ENCODE measurements at regions not wholly inside any gene's neighbourhood (a gene's known extent, or its start where the extent isn't known, plus 50 kb on each side); places are given as distances from the start of the nearest gene placed in this dataset.
"Not testable (repeated sequence)": the region's sequence is repeated elsewhere in the genome, so short reads cannot be mapped to it uniquely, and the experiment has no call there.

DNA sequence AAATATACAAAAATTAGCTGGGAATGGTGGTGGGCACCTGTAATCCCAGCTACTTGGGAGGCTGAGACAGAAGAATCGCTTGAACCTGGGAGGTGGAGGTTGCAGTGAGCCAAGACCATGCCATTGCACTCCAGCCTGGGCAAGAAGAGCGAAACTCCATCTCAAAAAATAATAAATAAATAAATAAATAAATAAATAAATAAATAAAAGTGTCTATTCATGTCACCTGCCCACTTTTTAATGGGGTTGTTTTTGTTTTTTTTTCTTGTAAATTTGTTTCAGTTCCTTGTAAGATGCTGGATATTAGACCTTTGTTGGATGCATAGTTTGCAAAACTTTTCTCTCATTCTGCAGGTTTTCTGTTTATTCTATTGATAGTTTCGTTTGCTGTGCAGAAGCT is 71.9 kb upstream of the KCNAB1 start:
- not testable (repeated sequence) for DNase-seq (ENCODE audit: low read depth)

DNA sequence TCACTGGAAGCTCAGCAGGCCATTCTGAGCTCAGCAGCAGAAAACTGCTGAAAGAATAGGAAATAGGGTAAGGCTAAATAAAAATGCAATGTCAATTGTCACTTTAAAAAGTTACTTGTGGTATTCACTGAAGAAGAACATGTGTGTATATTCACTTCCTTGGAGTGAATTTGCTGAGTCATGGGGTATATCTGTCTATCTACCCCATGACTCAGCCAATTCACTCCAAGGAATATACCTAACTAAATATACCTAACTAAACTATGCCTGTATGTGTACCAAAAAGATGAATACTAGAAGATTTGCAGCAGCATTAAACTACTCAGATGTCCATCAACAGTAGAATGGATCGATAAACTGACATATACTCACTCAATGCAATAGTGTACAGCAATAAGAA is 69.5 kb upstream of the KCNAB1 start:
- DNase-seq (ENCODE audit: low read depth) = peak; percentile 6

DNA sequence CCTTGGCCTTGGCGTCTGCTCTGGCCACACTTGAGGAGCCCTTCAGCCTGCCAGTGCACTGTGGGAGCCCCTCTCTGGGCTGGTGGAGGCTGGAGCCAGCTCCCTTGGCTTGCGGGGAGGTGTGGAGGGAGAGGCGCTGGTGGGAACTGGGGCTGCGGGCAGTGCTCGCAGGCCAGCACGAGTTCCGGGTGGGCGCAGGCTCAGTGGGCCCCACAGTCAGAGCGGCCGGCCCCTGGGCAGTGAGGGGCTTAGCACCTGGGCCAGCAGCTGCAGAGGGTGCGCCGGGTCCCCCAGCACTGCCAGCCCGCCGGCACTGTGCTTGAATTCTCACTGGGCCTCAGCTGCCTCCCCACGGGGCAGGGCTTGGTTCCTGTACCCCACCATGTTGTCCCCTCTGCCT is 68.7 kb upstream of the KCNAB1 start:
- no peak for DNase-seq (ENCODE audit: low read depth)

DNA sequence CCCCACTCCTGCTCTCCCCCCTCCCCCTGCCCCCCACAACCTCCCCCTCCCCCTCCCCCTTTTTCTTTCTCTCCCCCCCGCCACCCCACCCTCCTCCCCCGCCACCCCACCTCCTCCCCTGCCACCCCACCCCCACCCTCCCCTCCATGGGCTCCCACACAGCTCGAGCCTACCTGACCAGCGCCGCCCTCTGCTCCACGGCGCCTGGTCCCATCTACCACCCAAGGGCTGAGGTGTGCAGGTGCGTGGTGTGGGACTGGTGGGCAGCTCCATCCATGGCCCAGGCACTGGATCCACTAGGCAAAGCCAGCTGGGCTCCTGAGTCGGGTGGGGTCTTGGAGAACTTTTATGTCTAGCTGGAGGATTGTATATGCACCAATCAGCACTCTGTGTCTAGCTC is 68.3 kb upstream of the KCNAB1 start:
- DNase-seq (ENCODE audit: low read depth) = no peak

DNA sequence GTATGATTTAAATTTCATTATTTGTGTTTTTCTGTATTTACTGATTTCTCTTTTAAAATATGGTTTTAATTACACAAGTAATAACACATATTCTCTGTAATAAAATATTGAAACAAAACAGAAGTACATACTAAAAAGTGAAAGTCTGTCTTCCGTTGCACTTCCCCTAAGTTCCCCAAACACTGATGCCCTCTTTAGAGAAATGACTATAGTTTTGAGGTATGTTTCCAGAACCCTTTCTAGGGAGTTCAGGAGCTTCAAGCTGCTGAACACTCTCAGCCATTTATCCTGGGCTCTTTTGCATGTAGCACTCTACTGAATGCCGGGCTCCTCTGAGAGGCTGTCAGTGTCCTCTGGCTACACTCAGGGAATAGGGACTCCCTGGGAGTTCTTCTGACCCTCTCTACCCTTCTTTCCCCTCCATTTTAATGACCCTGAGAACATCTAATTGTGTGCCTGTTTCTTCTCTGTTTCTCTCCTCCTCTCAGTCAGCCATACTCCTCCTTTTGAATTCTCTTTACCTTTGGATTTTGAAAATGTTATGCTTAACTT is 60.4 kb upstream of the KCNAB1 start:
- no peak for DNase-seq (ENCODE audit: low read depth)

DNA sequence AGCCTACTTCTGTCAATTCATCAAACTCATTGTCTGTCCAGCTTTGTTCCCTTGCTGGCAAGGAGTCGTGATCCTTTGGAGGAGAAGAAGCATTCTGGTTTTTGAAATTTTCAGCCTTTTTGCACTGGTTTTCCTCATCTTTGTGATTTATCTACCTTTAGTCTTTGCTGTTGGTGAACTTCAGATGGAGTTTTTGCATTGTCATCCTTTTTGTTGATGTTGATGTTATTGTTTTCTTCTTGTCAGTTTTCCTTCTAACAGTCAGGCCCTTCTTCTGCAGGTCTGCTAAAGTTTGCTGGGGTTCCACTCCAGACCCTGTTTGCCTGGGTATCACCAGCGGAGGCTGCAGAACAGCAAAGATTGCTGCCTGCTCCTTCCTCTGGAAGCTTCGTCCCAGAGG is 52.2 kb upstream of the KCNAB1 start:
- not testable (repeated sequence) for DNase-seq (ENCODE audit: low read depth)

DNA sequence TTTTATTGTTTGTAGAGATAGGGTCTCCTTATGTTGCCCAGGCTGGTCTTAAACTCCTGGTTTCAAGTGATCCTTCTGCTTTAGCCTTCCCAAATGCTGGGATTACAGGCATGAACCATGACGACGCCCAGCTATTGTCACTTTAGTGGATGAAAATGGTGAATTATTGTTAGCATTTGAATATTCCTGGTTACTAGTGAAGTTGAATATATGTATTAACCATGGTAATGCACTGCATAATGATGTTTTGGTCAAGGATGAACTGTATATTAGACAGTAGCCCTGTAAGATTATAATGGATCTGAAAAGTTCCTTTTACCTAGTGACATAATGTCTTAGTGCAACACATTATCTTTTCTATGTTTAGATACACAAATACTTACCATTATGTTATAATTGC is 50.4 kb upstream of the KCNAB1 start:
- no peak for DNase-seq (ENCODE audit: low read depth)
